ENCODE measurements at regions not wholly inside any gene's neighbourhood (a gene's known extent, or its start where the extent isn't known, plus 50 kb on each side); places are given as distances from the start of the nearest gene placed in this dataset.

- Histone ChIP-seq H3K27me3 (ENCODE audit: insufficient read depth, insufficient read length) (no peaks in the 10 kb centered on the region), H3K36me3 (ENCODE audit: insufficient read depth, insufficient read length, low read length) (no peaks in the 10 kb centered on the region), H3K4me1 (ENCODE audit: insufficient read depth, insufficient read length) (no peaks in the 10 kb centered on the region), H3K9ac (ENCODE audit: insufficient read length, low read depth) (no peak overlapping the region), H3K4me3 (ENCODE audit: insufficient read length, low read depth) (no peak overlapping the region), H3K9me3 (ENCODE audit: insufficient read depth, low read length) (no peaks in the 10 kb centered on the region)
- TF ChIP-seq ZNF274 (IDR thresholded peaks at IDR 0.05; ENCODE audit: low read depth, low read length) (no peak), YY1 (IDR thresholded peaks at IDR 0.05; ENCODE audit: insufficient read depth, insufficient read length) (no peak), SUZ12 (IDR thresholded peaks at IDR 0.05; ENCODE audit: extremely low read depth, insufficient read depth, insufficient read length) (no peak)
- DNase-seq (ENCODE audit: low read depth, low spot score) = no peak
Measured at GRCh38 chr11:111018566-111018965, 227.0 kb upstream of the POU2AF2 start.

DNA sequence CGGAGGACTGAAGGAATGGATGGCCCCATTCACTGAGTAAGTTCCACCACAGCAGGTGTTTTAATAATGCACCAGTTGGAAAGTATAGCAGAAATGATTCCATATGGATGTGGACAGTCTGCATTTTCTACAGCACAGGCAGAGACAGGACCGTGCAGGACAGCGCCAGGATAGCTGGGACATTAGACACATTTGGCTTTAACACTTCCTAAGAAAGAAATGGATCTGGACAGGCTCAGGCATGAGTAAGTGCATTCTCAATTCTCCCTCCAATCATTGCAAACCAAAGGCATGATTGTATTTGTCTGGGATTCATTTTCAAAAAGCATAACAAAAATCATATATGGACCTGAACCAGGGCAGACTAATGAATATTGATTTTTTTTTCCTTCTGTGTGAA is 233.0 kb upstream of the POU2AF2 start:
- no peak for TF ChIP-seq SUZ12 (IDR thresholded peaks at IDR 0.05; ENCODE audit: extremely low read depth, insufficient read depth, insufficient read length)
- TF ChIP-seq ZNF274 (IDR thresholded peaks at IDR 0.05; ENCODE audit: low read depth, low read length) = no peak
- no peak for TF ChIP-seq YY1 (IDR thresholded peaks at IDR 0.05; ENCODE audit: insufficient read depth, insufficient read length)
- Histone ChIP-seq H3K4me1 (ENCODE audit: insufficient read depth, insufficient read length) (no peaks in the 10 kb centered on the region), H3K4me3 (ENCODE audit: insufficient read length, low read depth) (no peak overlapping the region), H3K9ac (ENCODE audit: insufficient read length, low read depth) (no peak overlapping the region), H3K9me3 (ENCODE audit: insufficient read depth, low read length) (no peaks in the 10 kb centered on the region), H3K36me3 (ENCODE audit: insufficient read depth, insufficient read length, low read length) (no peaks in the 10 kb centered on the region), H3K27me3 (ENCODE audit: insufficient read depth, insufficient read length) (no peaks in the 10 kb centered on the region)
- no peak for DNase-seq (ENCODE audit: low read depth, low spot score)

DNA sequence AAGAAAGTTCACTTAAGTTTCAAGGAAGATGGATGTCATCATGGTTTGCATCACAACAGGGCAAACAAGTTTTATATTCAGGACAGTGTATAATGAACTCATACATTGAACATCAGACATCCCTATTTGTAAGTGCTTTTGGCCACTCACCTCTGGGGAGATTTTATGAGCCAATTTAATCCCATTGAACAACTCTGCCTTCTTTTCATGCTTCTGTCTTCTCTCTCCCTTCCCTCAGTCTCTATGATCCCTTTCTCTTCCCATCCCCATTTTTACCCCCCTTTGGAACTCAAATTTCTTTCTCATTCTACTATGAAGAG is 234.3 kb upstream of the POU2AF2 start:
- H3K27me3 ChIP-seq (ENCODE audit: insufficient read depth, insufficient read length) = no peaks in the 10 kb centered on the region
- no peak for DNase-seq (ENCODE audit: low read depth, low spot score)

DNA sequence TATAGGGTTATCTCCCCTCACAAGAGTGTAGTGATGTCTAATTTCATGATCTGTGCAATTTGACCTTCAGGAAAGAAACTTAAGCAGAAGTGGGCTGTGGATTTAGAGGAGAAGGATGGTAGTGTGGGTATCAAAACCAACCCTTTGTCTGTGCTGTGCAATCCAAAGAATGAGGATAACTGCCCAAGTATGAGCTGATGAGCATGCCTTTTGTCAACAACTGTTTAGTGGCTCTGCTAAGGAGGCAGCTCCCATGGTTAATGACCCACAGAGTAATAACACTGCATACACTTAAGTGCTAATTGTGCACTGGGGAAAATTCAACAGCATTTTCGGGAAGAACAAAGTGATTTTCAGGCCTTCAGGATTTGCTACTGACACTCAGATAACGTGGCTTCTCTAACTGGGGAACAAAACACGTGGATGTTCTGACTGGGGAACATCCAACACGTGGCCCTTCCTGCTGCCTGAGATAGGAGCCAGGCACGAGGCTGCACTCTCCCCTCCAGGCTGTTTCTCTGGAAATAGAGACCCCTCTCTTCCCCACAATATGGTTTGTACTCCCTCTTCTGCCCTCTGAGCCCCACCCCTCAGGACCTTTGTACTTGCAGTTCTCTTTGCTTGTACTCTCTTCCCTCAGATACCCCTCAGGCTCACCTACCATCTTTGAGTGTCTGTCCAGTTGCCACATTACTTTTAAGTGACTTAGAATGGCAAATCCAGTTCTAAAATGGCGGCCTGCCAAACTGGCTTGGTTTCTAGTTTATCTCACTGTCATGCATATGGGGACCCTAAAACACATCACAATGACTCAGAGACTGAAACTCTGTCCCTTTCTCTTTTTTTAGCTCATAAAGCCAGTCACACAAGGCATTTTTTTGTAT is 234.9 kb upstream of the POU2AF2 start:
- H3K9me3 ChIP-seq (ENCODE audit: insufficient read depth, low read length) = no peaks in the 10 kb centered on the region
- DNase-seq (ENCODE audit: low read depth, low spot score) = no peak
- TF ChIP-seq YY1 (IDR thresholded peaks at IDR 0.05; ENCODE audit: insufficient read depth, insufficient read length) (no peak), ZNF274 (IDR thresholded peaks at IDR 0.05; ENCODE audit: low read depth, low read length) (no peak), SUZ12 (IDR thresholded peaks at IDR 0.05; ENCODE audit: extremely low read depth, insufficient read depth, insufficient read length) (no peak)
- no peak overlapping the region for H3K4me3 ChIP-seq (ENCODE audit: insufficient read length, low read depth)
- no peaks in the 10 kb centered on the region for H3K27me3 ChIP-seq (ENCODE audit: insufficient read depth, insufficient read length)
- no peaks in the 10 kb centered on the region for H3K36me3 ChIP-seq (ENCODE audit: insufficient read depth, insufficient read length, low read length)
- H3K9ac ChIP-seq (ENCODE audit: insufficient read length, low read depth) = no peak overlapping the region
- H3K4me1 ChIP-seq (ENCODE audit: insufficient read depth, insufficient read length) = no peaks in the 10 kb centered on the region

More for the DNA sequence above, 234.3 kb upstream of the POU2AF2 start:
- TF ChIP-seq ZNF274 (IDR thresholded peaks at IDR 0.05; ENCODE audit: low read depth, low read length) = no peak
- TF ChIP-seq YY1 (IDR thresholded peaks at IDR 0.05; ENCODE audit: insufficient read depth, insufficient read length) = no peak
- TF ChIP-seq SUZ12 (IDR thresholded peaks at IDR 0.05; ENCODE audit: extremely low read depth, insufficient read depth, insufficient read length) = no peak
- no peaks in the 10 kb centered on the region for H3K36me3 ChIP-seq (ENCODE audit: insufficient read depth, insufficient read length, low read length)
- no peak overlapping the region for H3K9ac ChIP-seq (ENCODE audit: insufficient read length, low read depth)
- H3K9me3 ChIP-seq (ENCODE audit: insufficient read depth, low read length) = no peaks in the 10 kb centered on the region
- no peak overlapping the region for H3K4me3 ChIP-seq (ENCODE audit: insufficient read length, low read depth)
- no peaks in the 10 kb centered on the region for H3K4me1 ChIP-seq (ENCODE audit: insufficient read depth, insufficient read length)

- no peak overlapping the region for H3K9ac ChIP-seq (ENCODE audit: insufficient read length, low read depth)
- H3K27me3 ChIP-seq (ENCODE audit: insufficient read depth, insufficient read length) = no peaks in the 10 kb centered on the region
- DNase-seq (ENCODE audit: low read depth, low spot score) = no peak
- TF ChIP-seq SUZ12 (IDR thresholded peaks at IDR 0.05; ENCODE audit: extremely low read depth, insufficient read depth, insufficient read length) (no peak), YY1 (IDR thresholded peaks at IDR 0.05; ENCODE audit: insufficient read depth, insufficient read length) (no peak)
- H3K36me3 ChIP-seq (ENCODE audit: insufficient read depth, insufficient read length, low read length) = no peaks in the 10 kb centered on the region
- no peaks in the 10 kb centered on the region for H3K4me1 ChIP-seq (ENCODE audit: insufficient read depth, insufficient read length)
- no peaks in the 10 kb centered on the region for H3K9me3 ChIP-seq (ENCODE audit: insufficient read depth, low read length)
- no peak overlapping the region for H3K4me3 ChIP-seq (ENCODE audit: insufficient read length, low read depth)
Measured at GRCh38 chr11:111006227-111006626, 239.3 kb upstream of the POU2AF2 start.

DNA sequence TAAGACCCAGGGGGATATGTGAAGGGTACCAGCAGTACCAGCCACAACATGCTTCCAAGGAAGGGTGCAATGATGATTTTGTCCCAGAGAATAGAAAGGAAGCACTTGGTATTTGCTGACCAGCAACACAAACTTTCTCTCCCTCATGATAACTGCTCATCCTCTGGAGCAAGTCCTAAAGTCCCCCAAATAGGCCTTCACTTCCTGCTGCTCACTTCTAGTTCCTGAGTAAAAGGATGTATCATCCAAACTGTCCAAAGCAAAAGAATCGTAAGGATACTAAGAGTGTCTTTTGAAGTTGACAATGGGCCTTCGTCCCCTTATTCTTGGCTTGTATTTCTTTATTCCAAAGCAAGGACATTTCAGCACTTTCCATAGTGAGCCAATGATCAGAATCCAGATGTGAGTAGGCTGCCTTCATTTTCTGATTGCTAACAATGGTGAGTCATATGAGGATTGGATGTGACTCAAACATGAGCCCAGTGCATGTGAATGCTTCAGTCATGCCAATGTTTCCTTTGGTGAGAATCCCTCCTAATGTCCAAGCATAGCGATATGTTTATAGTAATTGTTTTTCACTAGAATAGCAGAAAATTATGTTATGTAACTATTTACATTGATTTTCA is 243.4 kb upstream of the POU2AF2 start:
- DNase-seq (ENCODE audit: low read depth, low spot score) = no peak
- Histone ChIP-seq H3K36me3 (ENCODE audit: insufficient read depth, insufficient read length, low read length) (no peaks in the 10 kb centered on the region), H3K9ac (ENCODE audit: insufficient read length, low read depth) (no peak overlapping the region), H3K4me3 (ENCODE audit: insufficient read length, low read depth) (no peak overlapping the region), H3K4me1 (ENCODE audit: insufficient read depth, insufficient read length) (no peaks in the 10 kb centered on the region), H3K27me3 (ENCODE audit: insufficient read depth, insufficient read length) (no peaks in the 10 kb centered on the region), H3K9me3 (ENCODE audit: insufficient read depth, low read length) (no peaks in the 10 kb centered on the region)
- TF ChIP-seq SUZ12 (IDR thresholded peaks at IDR 0.05; ENCODE audit: extremely low read depth, insufficient read depth, insufficient read length) (no peak), YY1 (IDR thresholded peaks at IDR 0.05; ENCODE audit: insufficient read depth, insufficient read length) (no peak), ZNF274 (IDR thresholded peaks at IDR 0.05; ENCODE audit: low read depth, low read length) (no peak)

DNA sequence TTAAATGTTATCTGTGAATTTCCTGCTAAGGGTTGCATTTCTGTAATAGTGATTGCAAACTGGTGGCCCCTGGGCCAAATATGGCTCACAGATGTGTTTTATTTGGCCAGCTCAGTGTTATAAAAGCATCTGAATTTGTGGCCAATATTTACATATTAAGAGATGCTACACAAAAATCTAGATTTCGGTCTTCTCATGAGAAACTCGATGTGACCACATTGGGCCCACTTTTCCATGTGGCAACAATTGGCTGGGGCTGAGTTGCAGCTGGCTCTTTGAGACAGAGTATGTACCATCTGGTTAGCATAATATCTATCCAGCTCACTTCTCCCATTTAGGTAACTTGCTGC is 244.5 kb upstream of the POU2AF2 start:
- no peak for DNase-seq (ENCODE audit: low read depth, low spot score)
- H3K4me1 ChIP-seq (ENCODE audit: insufficient read depth, insufficient read length) = no peaks in the 10 kb centered on the region
- no peaks in the 10 kb centered on the region for H3K27me3 ChIP-seq (ENCODE audit: insufficient read depth, insufficient read length)
- no peaks in the 10 kb centered on the region for H3K9me3 ChIP-seq (ENCODE audit: insufficient read depth, low read length)
- no peak overlapping the region for H3K9ac ChIP-seq (ENCODE audit: insufficient read length, low read depth)
- no peaks in the 10 kb centered on the region for H3K36me3 ChIP-seq (ENCODE audit: insufficient read depth, insufficient read length, low read length)
- H3K4me3 ChIP-seq (ENCODE audit: insufficient read length, low read depth) = no peak overlapping the region
- no peak for TF ChIP-seq SUZ12 (IDR thresholded peaks at IDR 0.05; ENCODE audit: extremely low read depth, insufficient read depth, insufficient read length)
- TF ChIP-seq ZNF274 (IDR thresholded peaks at IDR 0.05; ENCODE audit: low read depth, low read length) = no peak
- no peak for TF ChIP-seq YY1 (IDR thresholded peaks at IDR 0.05; ENCODE audit: insufficient read depth, insufficient read length)
